ENCODE measurements at regions not wholly inside any gene's neighbourhood (a gene's known extent, or its start where the extent isn't known, plus 50 kb on each side); places are given as distances from the start of the nearest gene placed in this dataset.
"Not testable (repeated sequence)": the region's sequence is repeated elsewhere in the genome, so short reads cannot be mapped to it uniquely, and the experiment has no call there.

- TF ChIP-seq CTCF (optimal IDR thresholded peaks at IDR 0.05 in 1 of 3, IDR thresholded peaks at IDR 0.05 in 1 of 3, conservative IDR thresholded peaks at IDR 0.05 in 1 of 3; ENCODE audit: extremely low read depth in 1 of 3, insufficient read depth in 2 of 3, low read length in 3 of 3); EZH2 (IDR thresholded peaks at IDR 0.05; ENCODE audit: low read length): not testable (repeated sequence)
Observed at GRCh38 chr1:121574505-121574899, 389.7 kb downstream of the SRGAP2C start.
